ENCODE measurements at regions not wholly inside any gene's neighbourhood (a gene's known extent, or its start where the extent isn't known, plus 50 kb on each side); places are given as distances from the start of the nearest gene placed in this dataset.
"Not testable (repeated sequence)": the region's sequence is repeated elsewhere in the genome, so short reads cannot be mapped to it uniquely, and the experiment has no call there.

GRCh38 chr2:105553538-105554196 lies 154.8 kb upstream of the FHL2 start:
- Mint-ChIP-seq H3K27me3 (peaks cover 56% of the 10 kb centered on the region), H3K36me3 (no peaks in the 10 kb centered on the region), H3K9me3 (no peaks in the 10 kb centered on the region), H3K4me1 (no peaks in the 10 kb centered on the region), H3K4me3 (no peak overlapping the region), H3K27ac (no peak overlapping the region)
- DNase-seq, result no peak
- POLR2A ChIA-PET, result no interaction called here
- ATAC-seq (ENCODE audit: low read depth), result no peak

GRCh38 chr2:105546628-105546974 lies 147.8 kb upstream of the FHL2 start:
- Mint-ChIP-seq H3K4me1 (peaks cover 7% of the 10 kb centered on the region), H3K36me3 (no peaks in the 10 kb centered on the region), H3K9me3 (no peaks in the 10 kb centered on the region), H3K4me3 (peak overlapping the region; percentile 46), H3K27ac (peak overlapping the region; percentile 27), H3K27me3 (peaks cover 16% of the 10 kb centered on the region)
- ATAC-seq (ENCODE audit: low read depth) (peak; percentile 65), DNase-seq (no peak)
- POLR2A ChIA-PET, result no interaction called here

- Mint-ChIP-seq H3K27ac (no peak overlapping the region), H3K36me3 (no peaks in the 10 kb centered on the region), H3K4me3 (peak overlapping the region; percentile 46), H3K9me3 (no peaks in the 10 kb centered on the region), H3K4me1 (peaks cover 7% of the 10 kb centered on the region), H3K27me3 (peaks cover 15% of the 10 kb centered on the region)
- peak; percentile 63 for DNase-seq
- peak; percentile 58 for ATAC-seq (ENCODE audit: low read depth)
- POLR2A ChIA-PET, result no interaction called here
These were observed 147.1 kb upstream of the FHL2 start for GRCh38 chr2:105545730-105546627.

- no peak for ATAC-seq (ENCODE audit: low read depth)
- peaks cover 6% of the 10 kb centered on the region for H3K27me3 Mint-ChIP-seq
- POLR2A ChIA-PET, result no interaction called here
- DNase-seq, result no peak
- H3K36me3 Mint-ChIP-seq, result no peaks in the 10 kb centered on the region
- H3K4me1 Mint-ChIP-seq, result peaks cover 7% of the 10 kb centered on the region
- H3K27ac Mint-ChIP-seq, result no peak overlapping the region
- no peaks in the 10 kb centered on the region for H3K9me3 Mint-ChIP-seq
- H3K4me3 Mint-ChIP-seq, result no peak overlapping the region
These were observed 145.9 kb upstream of the FHL2 start for GRCh38 chr2:105544591-105545377.

- no peak for DNase-seq
- no peak overlapping the region for H3K4me3 Mint-ChIP-seq
- H3K27me3 Mint-ChIP-seq, result peaks cover 12% of the 10 kb centered on the region
- POLR2A ChIA-PET, result no interaction called here
- peaks cover 4% of the 10 kb centered on the region for H3K4me1 Mint-ChIP-seq
- no peak for ATAC-seq (ENCODE audit: low read depth)
- H3K36me3 Mint-ChIP-seq, result no peaks in the 10 kb centered on the region
- no peak overlapping the region for H3K27ac Mint-ChIP-seq
- H3K9me3 Mint-ChIP-seq, result no peaks in the 10 kb centered on the region
These were observed 142.6 kb upstream of the FHL2 start for GRCh38 chr2:105541189-105542050.

GRCh38 chr2:105540642-105541041 lies 141.8 kb upstream of the FHL2 start:
- Mint-ChIP-seq H3K4me1 (peaks cover 1% of the 10 kb centered on the region), H3K27me3 (peaks cover 12% of the 10 kb centered on the region), H3K9me3 (peaks cover under 1% of the 10 kb centered on the region), H3K4me3 (no peak overlapping the region), H3K36me3 (no peaks in the 10 kb centered on the region), H3K27ac (no peak overlapping the region)
- ATAC-seq (ENCODE audit: low read depth) (no peak), DNase-seq (no peak)
- POLR2A ChIA-PET, result no interaction called here

GRCh38 chr2:105539331-105539730 lies 140.5 kb upstream of the FHL2 start:
- POLR2A ChIA-PET, result interaction anchor here (0.6 kb wide), 1 partner anchor 637 kb away, joined by 3 read pairs; no protein-coding TSS in a partner anchor
- Mint-ChIP-seq H3K4me3 (no peak overlapping the region), H3K36me3 (no peaks in the 10 kb centered on the region), H3K27ac (no peak overlapping the region), H3K9me3 (peaks cover 2% of the 10 kb centered on the region), H3K4me1 (no peaks in the 10 kb centered on the region), H3K27me3 (peaks cover 10% of the 10 kb centered on the region)
- DNase-seq, result no peak
- no peak for ATAC-seq (ENCODE audit: low read depth)

- Mint-ChIP-seq H3K4me3 (no peak overlapping the region), H3K9me3 (peaks cover 2% of the 10 kb centered on the region), H3K27me3 (peaks cover 10% of the 10 kb centered on the region), H3K4me1 (no peaks in the 10 kb centered on the region), H3K27ac (no peak overlapping the region), H3K36me3 (no peaks in the 10 kb centered on the region)
- ATAC-seq (ENCODE audit: low read depth) (no peak), DNase-seq (no peak)
- POLR2A ChIA-PET, result interaction anchor here (0.6 kb wide), 1 partner anchor 638 kb away, joined by 3 read pairs; no protein-coding TSS in a partner anchor
These were observed 140.0 kb upstream of the FHL2 start for GRCh38 chr2:105538840-105539239.

GRCh38 chr2:105537920-105538319 lies 139.1 kb upstream of the FHL2 start:
- no peak for ATAC-seq (ENCODE audit: low read depth)
- Mint-ChIP-seq H3K4me1 (no peaks in the 10 kb centered on the region), H3K27me3 (peaks cover 10% of the 10 kb centered on the region), H3K9me3 (peaks cover 2% of the 10 kb centered on the region), H3K36me3 (no peaks in the 10 kb centered on the region), H3K27ac (no peak overlapping the region), H3K4me3 (no peak overlapping the region)
- DNase-seq, result no peak
- POLR2A ChIA-PET, result no interaction called here

- no peak overlapping the region for H3K27ac Mint-ChIP-seq
- POLR2A ChIA-PET, result no interaction called here
- H3K36me3 Mint-ChIP-seq, result no peaks in the 10 kb centered on the region
- H3K4me3 Mint-ChIP-seq, result no peak overlapping the region
- peaks cover 10% of the 10 kb centered on the region for H3K27me3 Mint-ChIP-seq
- ATAC-seq (ENCODE audit: low read depth) (no peak), DNase-seq (no peak)
- no peaks in the 10 kb centered on the region for H3K4me1 Mint-ChIP-seq
- H3K9me3 Mint-ChIP-seq, result peaks cover 2% of the 10 kb centered on the region
These were observed 138.6 kb upstream of the FHL2 start for GRCh38 chr2:105537466-105537865.

GRCh38 chr2:105536175-105536574 lies 137.3 kb upstream of the FHL2 start:
- no peak for DNase-seq
- no peak for ATAC-seq (ENCODE audit: low read depth)
- H3K4me1 Mint-ChIP-seq, result no peaks in the 10 kb centered on the region
- POLR2A ChIA-PET, result no interaction called here
- H3K9me3 Mint-ChIP-seq, result peaks cover 2% of the 10 kb centered on the region
- no peak overlapping the region for H3K4me3 Mint-ChIP-seq
- no peak overlapping the region for H3K27ac Mint-ChIP-seq
- H3K27me3 Mint-ChIP-seq, result peaks cover 10% of the 10 kb centered on the region
- no peaks in the 10 kb centered on the region for H3K36me3 Mint-ChIP-seq

- H3K27me3 Mint-ChIP-seq, result peaks cover 10% of the 10 kb centered on the region
- H3K9me3 Mint-ChIP-seq; H3K4me3 Mint-ChIP-seq; POLR2A ChIA-PET; H3K27ac Mint-ChIP-seq; DNase-seq; H3K4me1 Mint-ChIP-seq; H3K36me3 Mint-ChIP-seq; ATAC-seq (ENCODE audit: low read depth): not testable (repeated sequence)
These were observed 130.4 kb upstream of the FHL2 start for GRCh38 chr2:105529258-105529657.
